ENCODE measurements at regions not wholly inside any gene's neighbourhood (a gene's known extent, or its start where the extent isn't known, plus 50 kb on each side); places are given as distances from the start of the nearest gene placed in this dataset.

DNA sequence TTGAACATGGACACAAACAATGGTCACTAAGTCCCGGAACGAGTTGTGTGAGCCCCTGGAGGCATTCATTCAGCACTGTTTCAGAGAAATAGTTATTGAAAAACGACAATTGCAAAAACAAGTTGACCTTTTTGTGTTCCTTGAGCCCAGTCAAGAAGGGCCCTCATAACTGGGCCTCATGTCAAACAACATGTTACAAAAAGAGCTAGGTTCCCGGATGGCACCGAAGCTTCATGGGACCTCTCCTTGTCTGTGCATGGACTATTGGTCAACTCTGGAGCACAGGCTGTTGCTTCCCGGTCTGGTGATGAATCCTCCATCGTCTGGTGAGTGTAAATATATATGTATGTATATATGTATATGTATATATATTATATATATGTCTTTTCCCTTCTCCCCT is 176.6 kb downstream of the ALG10 start:
- Histone ChIP-seq H3K27me3 (ENCODE audit: insufficient read depth, low read length, poor library complexity, severe bottlenecking) (no peaks in the 10 kb centered on the region), H3K79me2 (ENCODE audit: insufficient read depth, low read length) (no peaks in the 10 kb centered on the region), H3K9ac (ENCODE audit: low read depth, low read length, poor library complexity, severe bottlenecking) (no peak overlapping the region), H3K9me2 (replicated peaks; ENCODE audit: low read depth, low read length) (no peaks in the 10 kb centered on the region), H3K36me3 (ENCODE audit: insufficient read depth, low read length) (no peaks in the 10 kb centered on the region), H3K9me3 (ENCODE audit: insufficient read depth, low read depth, low read length) (no peaks in the 10 kb centered on the region), H3F3A (ENCODE audit: low read depth) (no peaks in the 10 kb centered on the region), H2AFZ (ENCODE audit: low read length) (no peak overlapping the region), H3K4me2 (ENCODE audit: low read depth, low read length, poor library complexity, severe bottlenecking) (no peak overlapping the region), H3K4me3 (ENCODE audit: low read length, poor library complexity, severe bottlenecking) (no peak overlapping the region), H4K20me1 (ENCODE audit: insufficient read depth, low read length, poor library complexity, severe bottlenecking) (no peaks in the 10 kb centered on the region), H3K4me1 (ENCODE audit: insufficient read depth, low read length, poor library complexity, severe bottlenecking) (no peaks in the 10 kb centered on the region)
- no peak for TF ChIP-seq EZH2phosphoT487 (IDR thresholded peaks at IDR 0.05; ENCODE audit: borderline replicate concordance)

DNA sequence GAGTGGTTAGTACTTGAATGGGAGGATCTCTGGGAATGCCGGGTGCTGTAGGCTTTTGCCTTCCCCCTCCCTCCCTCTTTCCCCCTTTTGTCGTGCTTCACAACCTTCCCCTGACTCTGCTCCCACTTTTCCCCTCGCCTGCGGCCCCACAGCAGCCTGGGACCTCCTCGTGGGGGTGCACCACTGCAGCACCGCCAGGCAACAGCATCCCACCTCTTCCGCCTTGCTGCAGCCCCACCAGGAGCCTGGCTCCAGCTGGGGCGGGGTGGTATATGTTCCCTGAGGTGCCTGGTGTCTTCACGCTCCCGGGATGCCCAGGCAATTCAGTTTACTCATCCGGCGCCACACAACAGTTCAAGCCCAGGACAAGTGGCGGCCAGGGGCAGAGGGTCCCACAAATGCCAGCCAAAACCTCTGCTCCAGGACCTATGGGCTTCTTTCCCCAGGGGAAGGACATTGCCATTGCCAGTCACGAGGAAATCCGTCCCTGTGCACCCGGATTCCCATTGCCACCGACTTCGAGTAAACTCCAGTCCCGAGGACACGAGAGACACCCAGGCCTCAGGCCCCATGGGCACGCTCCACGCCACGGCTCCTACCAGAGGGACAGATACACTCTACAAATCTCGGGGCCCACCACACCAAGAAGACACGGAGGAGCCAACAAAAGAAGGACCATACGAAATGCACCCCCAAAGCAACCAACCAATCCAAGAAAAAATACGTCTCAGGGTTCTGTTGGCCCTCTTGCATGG is 181.7 kb downstream of the ALG10 start:
- peaks cover 4% of the 10 kb centered on the region; the same call in 1 of the 2 replicates for H3K9me3 ChIP-seq (ENCODE audit: insufficient read depth, low read depth, low read length)
- no peak overlapping the region for H3K4me3 ChIP-seq (ENCODE audit: low read length, poor library complexity, severe bottlenecking)
- no peaks in the 10 kb centered on the region for H3K27me3 ChIP-seq (ENCODE audit: insufficient read depth, low read length, poor library complexity, severe bottlenecking)
- no peaks in the 10 kb centered on the region for H3K79me2 ChIP-seq (ENCODE audit: insufficient read depth, low read length)
- no peaks in the 10 kb centered on the region for H3K9me2 ChIP-seq (replicated peaks; ENCODE audit: low read depth, low read length)
- no peak for TF ChIP-seq EZH2phosphoT487 (IDR thresholded peaks at IDR 0.05; ENCODE audit: borderline replicate concordance)
- TF ChIP-seq, protein P1, sequence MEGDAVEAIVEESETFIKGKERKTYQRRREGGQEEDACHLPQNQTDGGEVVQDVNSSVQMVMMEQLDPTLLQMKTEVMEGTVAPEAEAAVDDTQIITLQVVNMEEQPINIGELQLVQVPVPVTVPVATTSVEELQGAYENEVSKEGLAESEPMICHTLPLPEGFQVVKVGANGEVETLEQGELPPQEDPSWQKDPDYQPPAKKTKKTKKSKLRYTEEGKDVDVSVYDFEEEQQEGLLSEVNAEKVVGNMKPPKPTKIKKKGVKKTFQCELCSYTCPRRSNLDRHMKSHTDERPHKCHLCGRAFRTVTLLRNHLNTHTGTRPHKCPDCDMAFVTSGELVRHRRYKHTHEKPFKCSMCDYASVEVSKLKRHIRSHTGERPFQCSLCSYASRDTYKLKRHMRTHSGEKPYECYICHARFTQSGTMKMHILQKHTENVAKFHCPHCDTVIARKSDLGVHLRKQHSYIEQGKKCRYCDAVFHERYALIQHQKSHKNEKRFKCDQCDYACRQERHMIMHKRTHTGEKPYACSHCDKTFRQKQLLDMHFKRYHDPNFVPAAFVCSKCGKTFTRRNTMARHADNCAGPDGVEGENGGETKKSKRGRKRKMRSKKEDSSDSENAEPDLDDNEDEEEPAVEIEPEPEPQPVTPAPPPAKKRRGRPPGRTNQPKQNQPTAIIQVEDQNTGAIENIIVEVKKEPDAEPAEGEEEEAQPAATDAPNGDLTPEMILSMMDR (conservative IDR thresholded peaks at IDR 0.05; ENCODE audit: low read length) = no peak
- no peaks in the 10 kb centered on the region for H3K36me3 ChIP-seq (ENCODE audit: insufficient read depth, low read length)
- no peak overlapping the region for H3K9ac ChIP-seq (ENCODE audit: low read depth, low read length, poor library complexity, severe bottlenecking)
- no peaks in the 10 kb centered on the region for H4K20me1 ChIP-seq (ENCODE audit: insufficient read depth, low read length, poor library complexity, severe bottlenecking)
- H2AFZ ChIP-seq (ENCODE audit: low read length) = no peak overlapping the region
- H3F3A ChIP-seq (ENCODE audit: low read depth) = no peaks in the 10 kb centered on the region
- no peak overlapping the region for H3K4me2 ChIP-seq (ENCODE audit: low read depth, low read length, poor library complexity, severe bottlenecking)
- H3K4me1 ChIP-seq (ENCODE audit: insufficient read depth, low read length, poor library complexity, severe bottlenecking) = no peaks in the 10 kb centered on the region

- Histone ChIP-seq H3K9me2 (replicated peaks; ENCODE audit: low read depth, low read length) (no peaks in the 10 kb centered on the region), H3F3A (ENCODE audit: low read depth) (no peaks in the 10 kb centered on the region), H3K9me3 (ENCODE audit: insufficient read depth, low read depth, low read length) (peaks cover 4% of the 10 kb centered on the region; the same call in 1 of the 2 replicates), H3K27me3 (ENCODE audit: insufficient read depth, low read length, poor library complexity, severe bottlenecking) (no peaks in the 10 kb centered on the region), H3K36me3 (ENCODE audit: insufficient read depth, low read length) (no peaks in the 10 kb centered on the region), H3K9ac (ENCODE audit: low read depth, low read length, poor library complexity, severe bottlenecking) (no peak overlapping the region), H3K4me3 (ENCODE audit: low read length, poor library complexity, severe bottlenecking) (no peak overlapping the region), H2AFZ (ENCODE audit: low read length) (no peak overlapping the region), H3K79me2 (ENCODE audit: insufficient read depth, low read length) (no peaks in the 10 kb centered on the region), H3K4me2 (ENCODE audit: low read depth, low read length, poor library complexity, severe bottlenecking) (no peak overlapping the region), H3K4me1 (ENCODE audit: insufficient read depth, low read length, poor library complexity, severe bottlenecking) (no peaks in the 10 kb centered on the region), H4K20me1 (ENCODE audit: insufficient read depth, low read length, poor library complexity, severe bottlenecking) (no peaks in the 10 kb centered on the region)
- TF ChIP-seq, protein P1 (conservative IDR thresholded peaks at IDR 0.05; ENCODE audit: low read length) = no peak
- no peak for TF ChIP-seq EZH2phosphoT487 (IDR thresholded peaks at IDR 0.05; ENCODE audit: borderline replicate concordance)
These were observed 182.6 kb downstream of the ALG10 start for GRCh38 chr12:34204830-34205285.

Measured in Loucy (cell line).